Pancreas (tissue), 10 donors: ENCODE measurements at regions not wholly inside any gene's neighbourhood (a gene's known extent, or its start where the extent isn't known, plus 50 kb on each side); places are given as distances from the start of the nearest gene placed in this dataset.
A peak's percentile ranks its signal among the peaks of the same experiment; 100 is the strongest.

Source experiments
- ATAC-seq, 4 donors: fragments of 200-7000 bp; cut with Tn5 transposase; one replicate each; pipeline versions ENCODE4 v1.8.0 to v1.9.1; 2020; ENCODE audit warnings: mild to moderate bottlenecking in 4 of 4, moderate library complexity in 4 of 4
- DNase-seq, 6 donors: peaks; one replicate each; pipeline ENCODE4 v3.0.0-alpha.2; 2020
- FAIRE-seq: peaks from 2 replicates; lab custom pipeline; 2012; peaks lifted over from hg19 to GRCh38; lab: Jason Lieb, UNC
- H3K27ac ChIP-seq, 4 donors: fragments of 200-600 bp; sonication (generic); 1 replicate in 3 of 4; 2 replicates in 1 of 4; pipeline versions ENCODE4 v1.5.0 to v1.8.0; 2020
- H3K27me3 ChIP-seq, 4 donors: fragments of 200-600 bp; one replicate each; pipeline ENCODE4 v1.8.0; 2021
- H3K36me3 ChIP-seq, 3 donors: fragments of 200-600 bp; sonication (generic) in 1 of 3; one replicate each; pipeline versions ENCODE4 v1.5.0 to v1.8.0; 2020 to 2021
- H3K4me1 ChIP-seq, 3 donors: fragments of 200-600 bp; one replicate each; pipeline ENCODE4 v1.8.0; 2021
- H3K4me3 ChIP-seq, 4 donors: fragments of 200-600 bp; sonication (generic) in 2 of 4; one replicate each; pipeline versions ENCODE4 v1.5.0 to v1.8.0; 2020 to 2021
- H3K9me3 ChIP-seq, 4 donors: fragments of 200-600 bp; one replicate each; pipeline ENCODE4 v1.8.0; 2021
- WGBS, 2 donors: extraction: QIAGEN DNeasy Blood & Tissue Kit; methylation state at CpG; one replicate each; pipeline ENCODE4 v1.1.7; 2013; 5-methylcytosine and 5-hydroxymethylcytosine counted together
- intact Hi-C, 3 donors: fragments of 100-400 bp; cut with DNase I; formaldehyde crosslinking; loops; one replicate each; pipeline versions ENCODE4 v1.11.1 to v1.14.2; 2022
- TF ChIP-seq, protein P1 (sequence below), 4 donors: fragments of 200-600 bp; sonication (generic) in 3 of 4; IDR thresholded peaks; one replicate each; pipeline versions ENCODE4 v1.5.0 to v1.8.0; 2021; ENCODE audit warnings: antibody characterized with exemption in 4 of 4
- donor health status: healthy with polysubstance abuse.
- donor health status: DM: no; HTN: no; CAD: no; lungs with moderate emphysema.
- donor health status: DM: no; HTN: no; CAD: no.
- donor health status: control.
- donor health status: control.
- donor health status: Bipolar disorder and iron deficiency.
- donor health status: DM: yes; HTN: yes; CAD: no.
- donor health status: DM: no; HTN: no; CAD: no.
- donor health status: DM: no; HTN: no; CAD: no.
- donor health status: DM: yes; HTN: yes; CAD: no.

DNA sequence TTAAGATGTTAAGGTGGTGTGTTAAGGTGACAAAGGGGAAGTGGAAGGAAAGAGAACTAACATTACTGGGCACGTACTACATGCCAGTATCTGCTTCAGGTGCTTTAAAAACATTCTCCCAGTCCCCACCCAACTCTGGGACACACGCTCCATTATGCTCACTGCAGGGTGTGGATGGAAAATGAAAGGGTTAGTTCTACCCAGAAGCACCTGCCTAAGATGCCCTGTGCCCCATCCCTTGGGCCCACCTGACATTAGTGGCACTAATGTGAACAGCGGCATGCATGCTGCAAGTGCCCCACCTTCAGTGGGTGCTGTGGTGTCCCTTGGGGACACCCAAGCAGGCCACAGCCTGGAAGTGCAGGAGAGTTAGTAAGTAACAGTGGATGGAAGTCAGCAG is 82.9 kb upstream of the CXADR start:
- ATAC-seq (no peak), FAIRE-seq (no peak), DNase-seq (no peak)
- Histone ChIP-seq H3K4me3 (no peak overlapping the region), H3K9me3 (no peaks in the 10 kb centered on the region), H3K4me1 (no peaks in the 10 kb centered on the region), H3K36me3 (no peaks in the 10 kb centered on the region), H3K27ac (no peak overlapping the region), H3K27me3 (no peaks in the 10 kb centered on the region)
- TF ChIP-seq, protein P1, sequence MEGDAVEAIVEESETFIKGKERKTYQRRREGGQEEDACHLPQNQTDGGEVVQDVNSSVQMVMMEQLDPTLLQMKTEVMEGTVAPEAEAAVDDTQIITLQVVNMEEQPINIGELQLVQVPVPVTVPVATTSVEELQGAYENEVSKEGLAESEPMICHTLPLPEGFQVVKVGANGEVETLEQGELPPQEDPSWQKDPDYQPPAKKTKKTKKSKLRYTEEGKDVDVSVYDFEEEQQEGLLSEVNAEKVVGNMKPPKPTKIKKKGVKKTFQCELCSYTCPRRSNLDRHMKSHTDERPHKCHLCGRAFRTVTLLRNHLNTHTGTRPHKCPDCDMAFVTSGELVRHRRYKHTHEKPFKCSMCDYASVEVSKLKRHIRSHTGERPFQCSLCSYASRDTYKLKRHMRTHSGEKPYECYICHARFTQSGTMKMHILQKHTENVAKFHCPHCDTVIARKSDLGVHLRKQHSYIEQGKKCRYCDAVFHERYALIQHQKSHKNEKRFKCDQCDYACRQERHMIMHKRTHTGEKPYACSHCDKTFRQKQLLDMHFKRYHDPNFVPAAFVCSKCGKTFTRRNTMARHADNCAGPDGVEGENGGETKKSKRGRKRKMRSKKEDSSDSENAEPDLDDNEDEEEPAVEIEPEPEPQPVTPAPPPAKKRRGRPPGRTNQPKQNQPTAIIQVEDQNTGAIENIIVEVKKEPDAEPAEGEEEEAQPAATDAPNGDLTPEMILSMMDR (IDR thresholded peaks at IDR 0.05): no peak
- WGBS, 2 donors: 91 to 95% methylated on average over 3 of the region's 3 CpGs
- intact Hi-C loops: no loop called here

GRCh38 chr21:17432732-17433057 is 80.1 kb upstream of the CXADR start:
- TF ChIP-seq, protein P1 (IDR thresholded peaks at IDR 0.05): no peak
- FAIRE-seq (no peak), DNase-seq (no peak), ATAC-seq (no peak)
- Histone ChIP-seq H3K4me1 (peaks cover 0 to 11% (median 6%) of the 10 kb centered on the region in 3 donors), H3K9me3 (no peaks in the 10 kb centered on the region), H3K36me3 (no peaks in the 10 kb centered on the region), H3K27ac (no peak overlapping the region), H3K27me3 (no peaks in the 10 kb centered on the region), H3K4me3 (no peak overlapping the region)
- WGBS, 2 donors: 85 to 92% methylated on average over 3 of the region's 3 CpGs
- intact Hi-C loops: no loop called here

DNA sequence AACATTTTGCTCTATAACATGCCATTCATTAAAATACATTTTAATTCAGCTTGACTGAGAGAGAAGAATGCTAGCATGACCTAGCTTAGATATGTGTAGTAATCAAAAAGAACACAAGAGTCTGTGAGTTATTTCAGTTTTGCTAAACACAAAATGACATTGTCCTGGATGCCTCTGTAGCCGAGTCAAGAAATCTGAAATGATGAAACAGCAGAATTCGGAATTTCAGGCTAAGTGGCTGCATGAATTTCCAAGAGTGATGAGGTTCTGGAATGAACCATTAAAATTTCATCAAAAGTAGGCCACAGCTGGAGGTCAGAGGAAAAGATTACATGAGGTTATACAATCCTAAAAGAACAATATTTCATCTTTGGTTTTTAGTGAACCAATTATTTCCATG is 79.1 kb upstream of the CXADR start:
- no peak overlapping the region for H3K27ac ChIP-seq
- WGBS, 2 donors: 58 to 64% methylated on average over 2 of the region's 2 CpGs
- H3K27me3 ChIP-seq: no peaks in the 10 kb centered on the region
- H3K4me1 ChIP-seq: peaks cover 0 to 11% (median 6%) of the 10 kb centered on the region in 3 donors
- no peak for FAIRE-seq
- DNase-seq: no peak
- H3K4me3 ChIP-seq: no peak overlapping the region
- no peak for ATAC-seq
- intact Hi-C loops: no loop called here
- H3K36me3 ChIP-seq: no peaks in the 10 kb centered on the region
- no peaks in the 10 kb centered on the region for H3K9me3 ChIP-seq
- TF ChIP-seq, protein P1 (IDR thresholded peaks at IDR 0.05): no peak

DNA sequence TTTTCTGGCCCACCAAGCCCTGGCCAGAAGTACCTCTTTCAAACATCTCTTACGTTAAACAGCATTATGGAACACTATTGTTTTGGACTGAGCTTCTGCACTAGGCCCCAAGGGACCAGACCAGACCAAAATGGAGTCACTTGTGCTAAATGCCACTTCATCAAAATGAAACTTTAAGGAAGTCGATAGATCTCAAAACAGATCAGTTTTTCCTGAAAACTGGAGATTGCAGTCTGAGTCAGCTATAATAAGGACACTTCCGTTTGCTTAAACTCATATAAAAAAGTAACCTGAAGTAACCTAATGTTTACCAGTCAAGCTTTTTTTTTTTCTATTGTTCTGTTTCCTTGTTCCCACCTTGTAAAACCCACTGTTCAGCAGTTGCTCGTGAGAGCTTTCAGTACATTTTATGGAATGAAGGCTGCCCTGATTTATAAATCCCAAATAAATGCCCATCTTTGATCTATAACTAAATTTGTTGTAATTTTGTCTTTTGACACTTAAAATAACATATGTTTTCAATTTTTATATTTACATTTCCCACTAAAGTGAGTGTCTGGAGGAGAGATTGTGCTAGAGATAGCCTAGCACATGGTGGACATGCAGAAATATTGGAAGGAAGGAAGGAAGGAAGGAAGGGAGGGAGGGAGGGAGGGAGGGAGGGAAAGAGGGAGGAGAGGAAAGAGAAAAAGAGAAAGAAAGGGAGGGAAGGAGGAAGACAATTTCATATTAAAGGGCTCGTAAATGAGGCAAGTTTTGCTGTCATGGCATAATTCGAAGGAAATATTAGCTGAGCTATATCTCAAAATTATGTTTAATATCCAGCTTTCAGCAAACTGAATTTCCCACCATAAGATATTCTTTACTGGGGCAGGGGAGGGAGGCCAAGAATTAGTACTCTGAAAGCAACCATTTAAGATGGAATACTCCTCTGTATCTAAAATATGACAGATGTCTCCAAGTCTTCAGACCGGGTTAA is 77.0 kb upstream of the CXADR start:
- H3K36me3 ChIP-seq: no peaks in the 10 kb centered on the region
- H3K9me3 ChIP-seq: no peaks in the 10 kb centered on the region
- ATAC-seq (peak in 1 of 4 donors; percentile 25), FAIRE-seq (no peak), DNase-seq (no peak)
- intact Hi-C loops: no loop called here
- WGBS, 2 donors: 71 to 76% methylated on average over 7 of the region's 7 CpGs
- peak overlapping the region in 2 of 4 donors; percentile 38 to 50 for H3K27ac ChIP-seq
- no peak overlapping the region for H3K4me3 ChIP-seq
- H3K27me3 ChIP-seq: no peaks in the 10 kb centered on the region
- TF ChIP-seq, protein P1 (IDR thresholded peaks at IDR 0.05): no peak
- H3K4me1 ChIP-seq: peaks cover 0 to 16% (median 14%) of the 10 kb centered on the region in 3 donors

GRCh38 chr21:17436626-17437111 is 76.2 kb upstream of the CXADR start:
- Histone ChIP-seq H3K4me3 (no peak overlapping the region), H3K36me3 (no peaks in the 10 kb centered on the region), H3K27ac (peak overlapping the region in 2 of 4 donors; percentile 38 to 50), H3K4me1 (peaks cover 0 to 20% (median 20%) of the 10 kb centered on the region in 3 donors), H3K27me3 (no peaks in the 10 kb centered on the region), H3K9me3 (no peaks in the 10 kb centered on the region)
- DNase-seq (no peak), FAIRE-seq (no peak), ATAC-seq (peak in 3 of 4 donors; percentile 20 to 56 (median 26))
- WGBS, 2 donors: 17 to 26% methylated on average over 4 of the region's 4 CpGs
- intact Hi-C loops: no loop called here
- TF ChIP-seq, protein P1 (IDR thresholded peaks at IDR 0.05): no peak
